Upper lobe of left lung (tissue), 6 donors: ENCODE measurements at regions not wholly inside any gene's neighbourhood (a gene's known extent, or its start where the extent isn't known, plus 50 kb on each side); places are given as distances from the start of the nearest gene placed in this dataset.

ENCODE experiments used
- ATAC-seq, 2 donors: fragments of 200-7000 bp; cut with Tn5 transposase; one replicate each; pipeline ENCODE4 v1.9.1; 2022; ENCODE audit warnings: mild to moderate bottlenecking in 2 of 2, moderate library complexity in 2 of 2; ENCODE audit not compliant: low FRiP score in 2 of 2
- DNase-seq, 2 donors: peaks; one replicate each; pipeline ENCODE4 v3.0.0-alpha.2; 2019 to 2020
- H3K27ac ChIP-seq, 4 donors: fragments of 200-600 bp; sonication (generic); one replicate each; pipeline ENCODE4 v1.5.1; 2016 to 2019
- H3K27me3 ChIP-seq, 4 donors: fragments of 200-600 bp; sonication (generic); one replicate each; pipeline ENCODE4 v1.5.1; 2017 to 2019
- H3K36me3 ChIP-seq, 4 donors: fragments of 200-600 bp; sonication (generic); one replicate each; pipeline ENCODE4 v1.5.1; 2016 to 2019
- H3K4me1 ChIP-seq, 4 donors: fragments of 200-600 bp; sonication (generic); one replicate each; pipeline ENCODE4 v1.5.1; 2018 to 2019
- H3K4me3 ChIP-seq, 4 donors: fragments of 200-600 bp; sonication (generic); one replicate each; pipeline ENCODE4 v1.5.1; 2017 to 2019; ENCODE audit warnings: mild to moderate bottlenecking in 2 of 4, moderate library complexity in 1 of 4
- H3K9me3 ChIP-seq, 4 donors: fragments of 200-600 bp; sonication (generic); one replicate each; pipeline ENCODE4 v1.5.1; 2018 to 2019
- EP300 ChIP-seq, 4 donors: sonication (generic); formaldehyde crosslinking; IDR thresholded peaks; one replicate each; pipeline ENCODE4 v1.5.1; 2017; ENCODE audit warnings: antibody characterized with exemption in 4 of 4, control low read depth in 2 of 4
- POLR2A ChIP-seq, 4 donors: fragments of 450-650 bp; IDR thresholded peaks; one replicate each; pipeline ENCODE4 v1.5.1; 2016 to 2017; ENCODE audit warnings: antibody characterized with exemption in 4 of 4, mild to moderate bottlenecking in 2 of 4
- POLR2AphosphoS5 ChIP-seq, 2 donors: sonication (generic); formaldehyde crosslinking; IDR thresholded peaks; one replicate each; pipeline ENCODE4 v1.5.1; 2017; ENCODE audit warnings: antibody characterized with exemption in 2 of 2
- WGBS, 2 donors: methylation state at CpG; one replicate each; pipeline ENCODE4 v1.1.5; 2017 to 2018; 5-methylcytosine and 5-hydroxymethylcytosine counted together
- TF ChIP-seq, protein P1 (sequence below), 6 experiments: fragments of 450-650 bp in 4 of 6; fragments of 200-600 bp in 2 of 6; sonication (generic) in 2 of 6; IDR thresholded peaks; one replicate each; pipeline ENCODE4 v1.5.1; 2016 to 2019; ENCODE audit warnings: antibody characterized with exemption in 6 of 6
- donor health status: DM: no; HTN: no; CAD: no; lungs with moderate emphysema.
- donor health status: DM: no; HTN: yes; CAD: no; lungs with severe emphysema.

DNA sequence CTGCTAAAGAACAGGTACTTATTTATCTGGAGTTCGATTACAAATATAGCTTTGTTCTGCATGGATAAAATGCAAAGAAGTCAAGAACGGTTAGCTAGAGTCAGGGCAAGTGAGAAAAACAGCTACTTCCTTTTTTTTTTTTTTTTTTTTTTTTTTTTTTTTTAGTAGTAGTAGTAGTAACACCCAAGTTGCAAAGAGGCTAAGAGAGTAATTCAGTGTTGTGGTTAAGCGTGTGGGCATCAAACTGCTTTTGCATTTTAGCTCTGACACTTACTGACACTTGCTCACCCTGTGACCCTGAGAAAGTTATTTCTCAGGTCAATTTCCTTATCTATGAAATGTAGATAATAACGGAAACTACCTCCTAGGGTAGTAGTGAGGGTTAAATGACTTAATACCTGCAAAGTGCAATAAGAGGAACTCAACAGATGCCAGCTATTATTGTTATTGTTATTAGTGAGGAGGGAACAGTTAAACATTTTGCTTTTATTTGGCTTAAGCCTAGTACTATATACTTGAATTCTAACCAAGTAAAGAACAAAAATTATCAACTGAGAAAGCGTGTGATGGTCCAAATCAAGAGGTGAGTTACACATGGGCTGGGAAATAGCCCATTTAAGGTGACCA lies 86.7 kb upstream of the BACH2 start:
- no peaks in the 10 kb centered on the region for H3K27me3 ChIP-seq
- TF ChIP-seq, protein P1, sequence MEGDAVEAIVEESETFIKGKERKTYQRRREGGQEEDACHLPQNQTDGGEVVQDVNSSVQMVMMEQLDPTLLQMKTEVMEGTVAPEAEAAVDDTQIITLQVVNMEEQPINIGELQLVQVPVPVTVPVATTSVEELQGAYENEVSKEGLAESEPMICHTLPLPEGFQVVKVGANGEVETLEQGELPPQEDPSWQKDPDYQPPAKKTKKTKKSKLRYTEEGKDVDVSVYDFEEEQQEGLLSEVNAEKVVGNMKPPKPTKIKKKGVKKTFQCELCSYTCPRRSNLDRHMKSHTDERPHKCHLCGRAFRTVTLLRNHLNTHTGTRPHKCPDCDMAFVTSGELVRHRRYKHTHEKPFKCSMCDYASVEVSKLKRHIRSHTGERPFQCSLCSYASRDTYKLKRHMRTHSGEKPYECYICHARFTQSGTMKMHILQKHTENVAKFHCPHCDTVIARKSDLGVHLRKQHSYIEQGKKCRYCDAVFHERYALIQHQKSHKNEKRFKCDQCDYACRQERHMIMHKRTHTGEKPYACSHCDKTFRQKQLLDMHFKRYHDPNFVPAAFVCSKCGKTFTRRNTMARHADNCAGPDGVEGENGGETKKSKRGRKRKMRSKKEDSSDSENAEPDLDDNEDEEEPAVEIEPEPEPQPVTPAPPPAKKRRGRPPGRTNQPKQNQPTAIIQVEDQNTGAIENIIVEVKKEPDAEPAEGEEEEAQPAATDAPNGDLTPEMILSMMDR (IDR thresholded peaks at IDR 0.05) = no peak
- TF ChIP-seq POLR2AphosphoS5 (IDR thresholded peaks at IDR 0.05) (no peak), EP300 (IDR thresholded peaks at IDR 0.05) (no peak), POLR2A (IDR thresholded peaks at IDR 0.05) (no peak)
- WGBS, 2 donors = 45 to 58% methylated on average over 5 of the region's 5 CpGs
- H3K9me3 ChIP-seq = no peaks in the 10 kb centered on the region
- DNase-seq (no peak), ATAC-seq (no peak)
- no peaks in the 10 kb centered on the region for H3K36me3 ChIP-seq
- no peak overlapping the region for H3K4me3 ChIP-seq
- H3K4me1 ChIP-seq = no peaks in the 10 kb centered on the region
- H3K27ac ChIP-seq = no peak overlapping the region

DNA sequence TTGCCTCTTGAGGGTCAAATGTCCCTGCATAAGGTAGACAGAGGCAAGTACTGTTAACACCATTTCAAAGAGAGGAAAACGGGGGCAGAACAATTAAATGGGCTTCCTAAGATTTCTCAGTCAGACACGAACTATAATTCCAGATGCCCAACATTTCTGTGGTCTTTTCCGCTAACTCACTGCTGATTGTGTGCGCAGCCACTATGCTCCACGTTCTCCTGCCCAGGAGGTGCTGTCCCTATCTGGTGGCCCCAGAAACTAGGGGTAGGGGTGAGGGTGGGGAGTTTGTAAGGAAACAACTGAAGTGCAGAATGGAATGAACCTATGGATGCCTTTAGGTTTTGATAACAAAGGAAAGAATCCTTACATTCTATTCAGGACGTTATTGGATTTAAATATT lies 86.1 kb upstream of the BACH2 start:
- DNase-seq (no peak), ATAC-seq (no peak)
- Histone ChIP-seq H3K4me3 (no peak overlapping the region), H3K27ac (no peak overlapping the region), H3K4me1 (no peaks in the 10 kb centered on the region), H3K36me3 (no peaks in the 10 kb centered on the region), H3K27me3 (no peaks in the 10 kb centered on the region), H3K9me3 (no peaks in the 10 kb centered on the region)
- no peak for TF ChIP-seq POLR2A (IDR thresholded peaks at IDR 0.05)
- TF ChIP-seq EP300 (IDR thresholded peaks at IDR 0.05) = no peak
- TF ChIP-seq POLR2AphosphoS5 (IDR thresholded peaks at IDR 0.05) = no peak
- TF ChIP-seq, protein P1 (IDR thresholded peaks at IDR 0.05) = no peak
- WGBS, 2 donors = 52 to 54% methylated on average over 6 of the region's 6 CpGs

DNA sequence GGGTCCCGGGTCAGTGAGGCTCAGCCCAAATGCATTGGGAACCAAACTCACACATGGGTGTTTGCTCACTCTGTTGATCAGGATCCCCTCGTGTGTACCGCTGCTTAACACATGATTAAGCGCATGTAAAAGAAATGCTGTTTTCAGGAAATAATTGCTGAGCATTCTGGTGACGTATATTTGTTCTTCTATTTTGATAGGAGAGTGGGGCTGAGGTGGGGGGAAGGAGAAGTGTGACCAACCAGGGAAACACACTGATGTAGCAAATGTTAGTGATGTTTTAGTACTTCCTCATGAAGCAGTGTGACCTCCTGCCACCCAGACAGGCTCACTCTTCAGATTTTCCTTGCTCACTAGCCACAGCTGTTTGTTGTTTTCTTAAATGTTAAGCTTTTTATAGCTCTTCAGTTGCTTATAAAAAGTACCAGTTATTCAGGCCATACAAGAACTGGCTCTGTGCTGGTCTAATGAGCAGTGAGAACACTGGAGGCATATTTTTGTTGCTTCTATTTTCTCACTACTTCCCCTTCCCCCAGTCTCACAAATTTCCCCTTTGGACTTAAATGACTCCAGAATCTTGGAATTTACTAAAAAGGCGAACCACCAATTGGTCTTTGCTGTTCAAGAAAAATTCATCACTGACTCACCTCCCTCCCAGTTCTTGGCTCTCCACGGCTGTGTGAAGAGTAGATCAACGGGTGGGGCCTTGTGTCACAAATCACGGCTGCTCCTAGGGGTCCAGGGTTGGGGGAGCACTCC lies 79.2 kb upstream of the BACH2 start:
- DNase-seq = peak in 1 of 2 donors; percentile 23
- 74 to 77% methylated on average over 9 of the region's 9 CpGs for WGBS, 2 donors
- Histone ChIP-seq H3K9me3 (no peaks in the 10 kb centered on the region), H3K4me1 (no peaks in the 10 kb centered on the region), H3K27me3 (no peaks in the 10 kb centered on the region), H3K4me3 (no peak overlapping the region), H3K36me3 (no peaks in the 10 kb centered on the region), H3K27ac (peak overlapping the region in 2 of 4 donors; percentile 36 to 56)
- ATAC-seq = peak; percentile 82 to 84
- TF ChIP-seq POLR2A (IDR thresholded peaks at IDR 0.05) = no peak
- TF ChIP-seq POLR2AphosphoS5 (IDR thresholded peaks at IDR 0.05) = peak in 1 of 2 donors; percentile 28
- TF ChIP-seq EP300 (IDR thresholded peaks at IDR 0.05) = no peak

DNA sequence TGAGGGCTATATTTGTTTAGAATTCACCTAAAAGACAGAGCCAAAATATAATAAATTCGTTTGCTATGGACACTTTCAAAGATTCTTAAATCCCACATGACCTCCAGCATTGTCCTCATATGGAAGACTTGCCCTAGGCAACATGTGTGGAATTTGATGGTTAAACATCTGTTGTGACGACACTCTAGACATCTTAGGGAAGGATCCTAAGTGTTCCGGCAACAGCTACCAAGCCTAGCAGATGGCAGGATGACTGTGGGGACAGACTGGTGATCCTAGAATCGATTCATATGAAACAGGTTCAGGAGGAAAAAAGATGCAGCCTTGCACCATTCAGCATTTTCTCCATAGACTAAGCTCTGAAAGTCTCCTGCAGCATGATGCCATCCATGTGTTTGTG lies 77.6 kb upstream of the BACH2 start:
- TF ChIP-seq, protein P1 (IDR thresholded peaks at IDR 0.05) = no peak
- TF ChIP-seq EP300 (IDR thresholded peaks at IDR 0.05) (no peak), POLR2AphosphoS5 (IDR thresholded peaks at IDR 0.05) (no peak), POLR2A (IDR thresholded peaks at IDR 0.05) (no peak)
- H3K4me3 ChIP-seq = no peak overlapping the region
- H3K9me3 ChIP-seq = no peaks in the 10 kb centered on the region
- H3K27ac ChIP-seq = no peak overlapping the region
- DNase-seq (no peak), ATAC-seq (no peak)
- H3K36me3 ChIP-seq = no peaks in the 10 kb centered on the region
- 78 to 88% methylated on average over 4 of the region's 4 CpGs for WGBS, 2 donors
- no peaks in the 10 kb centered on the region for H3K27me3 ChIP-seq
- H3K4me1 ChIP-seq = peaks cover 0 to 6% (median 5%) of the 10 kb centered on the region in 4 donors

DNA sequence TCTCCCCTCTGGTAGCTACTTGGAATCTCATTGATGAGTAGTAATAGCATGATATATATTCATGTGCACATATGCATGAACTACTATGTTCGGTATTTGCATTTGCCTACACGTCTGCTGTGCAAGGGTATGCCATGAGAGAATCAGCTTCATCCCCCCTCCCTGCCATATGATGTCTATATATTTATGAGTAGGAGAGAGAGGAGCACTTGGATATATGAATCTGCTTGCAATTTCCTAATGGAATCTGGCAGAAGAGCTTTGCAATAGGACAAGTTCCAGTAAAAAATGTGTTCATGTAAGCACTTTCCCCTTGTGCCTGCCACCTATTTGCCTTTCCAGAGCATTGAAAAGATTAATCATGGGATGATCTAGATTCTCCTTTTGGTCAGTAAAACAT lies 76.2 kb upstream of the BACH2 start:
- TF ChIP-seq POLR2AphosphoS5 (IDR thresholded peaks at IDR 0.05) (no peak), EP300 (IDR thresholded peaks at IDR 0.05) (no peak), POLR2A (IDR thresholded peaks at IDR 0.05) (no peak)
- TF ChIP-seq, protein P1 (IDR thresholded peaks at IDR 0.05) = no peak

More for the DNA sequence above, 76.2 kb upstream of the BACH2 start:
- H3K4me3 ChIP-seq = no peak overlapping the region
- no peak overlapping the region for H3K27ac ChIP-seq
- DNase-seq = no peak
- H3K9me3 ChIP-seq = no peaks in the 10 kb centered on the region
- no peaks in the 10 kb centered on the region for H3K27me3 ChIP-seq
- 98% methylated on average over 2 of the region's 2 CpGs for WGBS, 2 donors
- ATAC-seq = no peak
- no peaks in the 10 kb centered on the region for H3K36me3 ChIP-seq
- peaks cover 0 to 13% (median 7%) of the 10 kb centered on the region in 4 donors for H3K4me1 ChIP-seq
